ENCODE measurements at regions not wholly inside any gene's neighbourhood (a gene's known extent, or its start where the extent isn't known, plus 50 kb on each side); places are given as distances from the start of the nearest gene placed in this dataset.
A peak's percentile ranks its signal among the peaks of the same experiment; 100 is the strongest.
"Not testable (repeated sequence)": the region's sequence is repeated elsewhere in the genome, so short reads cannot be mapped to it uniquely, and the experiment has no call there.

DNA sequence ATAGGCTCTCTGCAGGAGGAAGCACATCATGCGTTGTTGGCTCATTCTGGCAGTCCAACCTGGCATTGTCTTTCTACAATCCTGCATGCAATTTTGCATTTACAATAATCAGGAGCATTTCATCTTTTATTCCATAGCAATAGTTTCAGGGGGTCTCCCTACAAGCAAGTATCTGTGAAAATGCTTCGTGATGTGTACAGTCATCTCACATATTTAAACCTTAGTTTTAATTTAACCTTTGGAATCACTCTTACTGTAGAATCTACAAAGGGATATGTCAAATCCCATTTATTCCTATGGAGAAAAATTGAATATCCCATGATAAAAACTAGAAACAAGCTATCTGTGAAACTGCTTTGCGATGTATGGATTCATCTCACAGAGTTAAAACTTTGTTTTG is 112.0 kb upstream of the WSB1 start:
- Histone ChIP-seq H3K27me3 (ENCODE audit: control insufficient read depth, insufficient read depth, low read length) (no peaks in the 10 kb centered on the region), H3K4me1 (ENCODE audit: control insufficient read depth, insufficient read depth, low read length) (no peaks in the 10 kb centered on the region), H3K4me3 (ENCODE audit: low read length) (no peak overlapping the region), H3K9me3 (ENCODE audit: control insufficient read depth, insufficient read depth, low read length) (no peaks in the 10 kb centered on the region), H3K36me3 (ENCODE audit: control insufficient read depth, insufficient read depth, low read length) (no peaks in the 10 kb centered on the region), H3K27ac (ENCODE audit: low read length) (no peak overlapping the region)
- intact Hi-C loops (cut with micrococcal nuclease) = no loop called here
- ATAC-seq (no peak), DNase-seq (no peak)
- Mint-ChIP-seq H3K4me1 (peaks cover 0 to 7% of the 10 kb centered on the region in 2 donors), H3K27me3 (ENCODE audit: low read depth in 2 of 2) (peaks cover 0 to 4% of the 10 kb centered on the region in 2 donors), H3K27ac (no peak overlapping the region), H3K36me3 (peaks cover 8% of the 10 kb centered on the region), H3K9me3 (peaks cover 0 to 8% of the 10 kb centered on the region in 2 donors), H3K4me3 (no peak overlapping the region)
- 88% methylated on average over 3 of the region's 3 CpGs for WGBS (ENCODE audit: insufficient coverage)
- TF ChIP-seq, protein P1, sequence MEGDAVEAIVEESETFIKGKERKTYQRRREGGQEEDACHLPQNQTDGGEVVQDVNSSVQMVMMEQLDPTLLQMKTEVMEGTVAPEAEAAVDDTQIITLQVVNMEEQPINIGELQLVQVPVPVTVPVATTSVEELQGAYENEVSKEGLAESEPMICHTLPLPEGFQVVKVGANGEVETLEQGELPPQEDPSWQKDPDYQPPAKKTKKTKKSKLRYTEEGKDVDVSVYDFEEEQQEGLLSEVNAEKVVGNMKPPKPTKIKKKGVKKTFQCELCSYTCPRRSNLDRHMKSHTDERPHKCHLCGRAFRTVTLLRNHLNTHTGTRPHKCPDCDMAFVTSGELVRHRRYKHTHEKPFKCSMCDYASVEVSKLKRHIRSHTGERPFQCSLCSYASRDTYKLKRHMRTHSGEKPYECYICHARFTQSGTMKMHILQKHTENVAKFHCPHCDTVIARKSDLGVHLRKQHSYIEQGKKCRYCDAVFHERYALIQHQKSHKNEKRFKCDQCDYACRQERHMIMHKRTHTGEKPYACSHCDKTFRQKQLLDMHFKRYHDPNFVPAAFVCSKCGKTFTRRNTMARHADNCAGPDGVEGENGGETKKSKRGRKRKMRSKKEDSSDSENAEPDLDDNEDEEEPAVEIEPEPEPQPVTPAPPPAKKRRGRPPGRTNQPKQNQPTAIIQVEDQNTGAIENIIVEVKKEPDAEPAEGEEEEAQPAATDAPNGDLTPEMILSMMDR (IDR thresholded peaks at IDR 0.05) = no peak

- ATAC-seq; H3K36me3 ChIP-seq (ENCODE audit: control insufficient read depth, insufficient read depth, low read length); H3K4me3 Mint-ChIP-seq; H3K27ac ChIP-seq (ENCODE audit: low read length); H3K4me3 ChIP-seq (ENCODE audit: low read length); H3K27me3 Mint-ChIP-seq (ENCODE audit: low read depth in 2 of 2); H3K27me3 ChIP-seq (ENCODE audit: control insufficient read depth, insufficient read depth, low read length); DNase-seq; H3K27ac Mint-ChIP-seq; H3K9me3 ChIP-seq (ENCODE audit: control insufficient read depth, insufficient read depth, low read length); H3K36me3 Mint-ChIP-seq; H3K9me3 Mint-ChIP-seq; intact Hi-C loops (cut with micrococcal nuclease): not testable (repeated sequence)
- H3K4me1 Mint-ChIP-seq = peaks cover 9 to 18% of the 10 kb centered on the region in 2 donors
- TF ChIP-seq, protein P1 (IDR thresholded peaks at IDR 0.05) = peak; percentile 10
- peaks cover 11% of the 10 kb centered on the region for H3K4me1 ChIP-seq (ENCODE audit: control insufficient read depth, insufficient read depth, low read length)
- WGBS (ENCODE audit: insufficient coverage) = 71% methylated on average over 3 of the region's 8 CpGs
Observed at GRCh38 chr17:27197505-27197904, 96.4 kb upstream of the WSB1 start.

- H3K27ac ChIP-seq (ENCODE audit: low read length) = no peak overlapping the region
- H3K4me3 Mint-ChIP-seq = peak overlapping the region; percentile 43
- peaks cover 11% of the 10 kb centered on the region for H3K4me1 ChIP-seq (ENCODE audit: control insufficient read depth, insufficient read depth, low read length)
- no peak overlapping the region for H3K4me3 ChIP-seq (ENCODE audit: low read length)
- peak overlapping the region in 1 of 2 donors; percentile 38 for H3K27ac Mint-ChIP-seq
- no peaks in the 10 kb centered on the region for H3K36me3 ChIP-seq (ENCODE audit: control insufficient read depth, insufficient read depth, low read length)
- TF ChIP-seq, protein P1 (IDR thresholded peaks at IDR 0.05) = no peak
- ATAC-seq (peak; percentile 37 to 62 (median 54)), DNase-seq (no peak)
- H3K4me1 Mint-ChIP-seq = peaks cover 9 to 18% of the 10 kb centered on the region in 2 donors
- H3K27me3 ChIP-seq (ENCODE audit: control insufficient read depth, insufficient read depth, low read length) = no peaks in the 10 kb centered on the region
- WGBS (ENCODE audit: insufficient coverage) = 35% methylated on average over 4 of the region's 4 CpGs
- no peaks in the 10 kb centered on the region for H3K36me3 Mint-ChIP-seq
- H3K9me3 ChIP-seq (ENCODE audit: control insufficient read depth, insufficient read depth, low read length) = no peaks in the 10 kb centered on the region
- intact Hi-C loops (cut with micrococcal nuclease) = no loop called here
- peaks cover 4 to 9% of the 10 kb centered on the region in 2 donors for H3K27me3 Mint-ChIP-seq (ENCODE audit: low read depth in 2 of 2)
- no peaks in the 10 kb centered on the region for H3K9me3 Mint-ChIP-seq
Observed at GRCh38 chr17:27199948-27200347, 94.0 kb upstream of the WSB1 start.

DNA sequence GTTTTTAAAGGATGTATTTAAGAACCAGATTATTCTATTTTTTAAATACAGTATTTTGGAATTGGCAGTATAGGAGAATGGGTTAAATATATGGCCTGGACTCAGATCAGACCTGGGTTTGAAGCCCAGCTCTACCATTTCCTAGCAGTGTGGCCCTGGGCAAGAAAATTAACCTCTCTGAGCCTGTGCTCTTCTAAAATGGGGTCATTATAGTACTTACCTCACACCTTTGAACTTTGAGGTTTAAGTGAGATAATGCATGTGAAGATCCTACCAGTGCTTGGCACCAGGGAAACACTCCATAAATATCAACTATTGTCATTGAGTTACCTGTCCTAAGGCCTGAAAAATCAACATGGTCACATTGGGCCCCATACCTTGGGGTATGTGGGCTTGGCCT is 93.4 kb upstream of the WSB1 start:
- peaks cover 9 to 18% of the 10 kb centered on the region in 2 donors for H3K4me1 Mint-ChIP-seq
- no peak overlapping the region for H3K4me3 Mint-ChIP-seq
- Histone ChIP-seq H3K36me3 (ENCODE audit: control insufficient read depth, insufficient read depth, low read length) (no peaks in the 10 kb centered on the region), H3K4me1 (ENCODE audit: control insufficient read depth, insufficient read depth, low read length) (peaks cover 11% of the 10 kb centered on the region), H3K27me3 (ENCODE audit: control insufficient read depth, insufficient read depth, low read length) (no peaks in the 10 kb centered on the region), H3K9me3 (ENCODE audit: control insufficient read depth, insufficient read depth, low read length) (no peaks in the 10 kb centered on the region), H3K27ac (ENCODE audit: low read length) (no peak overlapping the region), H3K4me3 (ENCODE audit: low read length) (no peak overlapping the region)
- DNase-seq (no peak), ATAC-seq (peak in 2 of 3 donors; percentile 48 to 53)
- no peaks in the 10 kb centered on the region for H3K9me3 Mint-ChIP-seq
- peak overlapping the region in 1 of 2 donors; percentile 38 for H3K27ac Mint-ChIP-seq
- no peaks in the 10 kb centered on the region for H3K36me3 Mint-ChIP-seq
- intact Hi-C loops (cut with micrococcal nuclease) = no loop called here
- TF ChIP-seq, protein P1 (IDR thresholded peaks at IDR 0.05) = no peak
- peaks cover 4 to 9% of the 10 kb centered on the region in 2 donors for H3K27me3 Mint-ChIP-seq (ENCODE audit: low read depth in 2 of 2)
